Stimulated activated CD8-positive, alpha-beta memory T cell treated with anti-CD3 and anti-CD28 coated beads, Interleukin-12 subunit alpha, Interleukin-12 subunit beta, amount 100 ng/mL, for 24 hours (primary cell): ENCODE measurements at regions not wholly inside any gene's neighbourhood (a gene's known extent, or its start where the extent isn't known, plus 50 kb on each side); places are given as distances from the start of the nearest gene placed in this dataset.
"Not testable (repeated sequence)": the region's sequence is repeated elsewhere in the genome, so short reads cannot be mapped to it uniquely, and the experiment has no call there.

Source experiments
- DNase-seq: peaks from one replicate; pipeline ENCODE4 v3.0.0-alpha.2; 2020; ENCODE audit errors: extremely low read depth

- no peak for DNase-seq
These were observed 178.0 kb upstream of the AJAP1 start for GRCh38 chr1:4476394-4476793.

GRCh38 chr1:4481451-4481850 is 173.0 kb upstream of the AJAP1 start:
- DNase-seq: no peak

- no peak for DNase-seq
These were observed 171.9 kb upstream of the AJAP1 start for GRCh38 chr1:4482526-4482925.

GRCh38 chr1:4483021-4483625 is 171.3 kb upstream of the AJAP1 start:
- no peak for DNase-seq

- DNase-seq: no peak
These were observed 169.0 kb upstream of the AJAP1 start for GRCh38 chr1:4485398-4485797.

- DNase-seq: no peak
These were observed 168.5 kb upstream of the AJAP1 start for GRCh38 chr1:4485878-4486277.

GRCh38 chr1:4486408-4487120 is 167.8 kb upstream of the AJAP1 start:
- DNase-seq: no peak

GRCh38 chr1:4488018-4488417 is 166.4 kb upstream of the AJAP1 start:
- no peak for DNase-seq

GRCh38 chr1:4489486-4489885 is 164.9 kb upstream of the AJAP1 start:
- no peak for DNase-seq

- DNase-seq: not testable (repeated sequence)
These were observed 164.4 kb upstream of the AJAP1 start for GRCh38 chr1:4489992-4490391.

- DNase-seq: no peak
These were observed 160.4 kb upstream of the AJAP1 start for GRCh38 chr1:4494027-4494426.

GRCh38 chr1:4494558-4494957 is 159.9 kb upstream of the AJAP1 start:
- no peak for DNase-seq

GRCh38 chr1:4495809-4496208 is 158.6 kb upstream of the AJAP1 start:
- DNase-seq: no peak

GRCh38 chr1:4500441-4500840 is 154.0 kb upstream of the AJAP1 start:
- DNase-seq: no peak

GRCh38 chr1:4506591-4506990 is 147.8 kb upstream of the AJAP1 start:
- no peak for DNase-seq

- no peak for DNase-seq
These were observed 145.2 kb upstream of the AJAP1 start for GRCh38 chr1:4509206-4509605.

GRCh38 chr1:4510276-4510691 is 144.1 kb upstream of the AJAP1 start:
- no peak for DNase-seq

GRCh38 chr1:4511374-4511773 is 143.0 kb upstream of the AJAP1 start:
- DNase-seq: no peak

- no peak for DNase-seq
These were observed 141.8 kb upstream of the AJAP1 start for GRCh38 chr1:4512636-4513035.

- no peak for DNase-seq
These were observed 140.7 kb upstream of the AJAP1 start for GRCh38 chr1:4513685-4514084.

GRCh38 chr1:4515727-4516289 is 138.6 kb upstream of the AJAP1 start:
- no peak for DNase-seq

- no peak for DNase-seq
These were observed 137.8 kb upstream of the AJAP1 start for GRCh38 chr1:4516596-4516995.

- DNase-seq: no peak
These were observed 137.0 kb upstream of the AJAP1 start for GRCh38 chr1:4517186-4517954.
